HG03097 (cell line): ENCODE measurements at regions not wholly inside any gene's neighbourhood (a gene's known extent, or its start where the extent isn't known, plus 50 kb on each side); places are given as distances from the start of the nearest gene placed in this dataset.
"Not testable (repeated sequence)": the region's sequence is repeated elsewhere in the genome, so short reads cannot be mapped to it uniquely, and the experiment has no call there.

Experiments used
- ATAC-seq: cut with Tn5 transposase; IDR thresholded peaks from one replicate; pipeline ENCODE4 v1.9.1; 2021; ENCODE audit not compliant: unreplicated experiment, low FRiP score

GRCh38 chr2:187610450-187610849 is 56.2 kb upstream of the TFPI start:
- ATAC-seq = not testable (repeated sequence)

- ATAC-seq = no peak
Measured at GRCh38 chr2:187612857-187613256, 58.6 kb upstream of the TFPI start.

GRCh38 chr2:187614756-187615155 is 60.5 kb upstream of the TFPI start:
- ATAC-seq = no peak

GRCh38 chr2:187615364-187615763 is 61.1 kb upstream of the TFPI start:
- ATAC-seq = no peak

- ATAC-seq = no peak
Measured at GRCh38 chr2:187615902-187616301, 61.7 kb upstream of the TFPI start.

GRCh38 chr2:187617120-187617519 is 62.9 kb upstream of the TFPI start:
- ATAC-seq = no peak

- ATAC-seq = no peak
Measured at GRCh38 chr2:187617905-187618304, 63.7 kb upstream of the TFPI start.

GRCh38 chr2:187618813-187619212 is 64.6 kb upstream of the TFPI start:
- ATAC-seq = no peak

- no peak for ATAC-seq
Measured at GRCh38 chr2:187627153-187627552, 72.9 kb upstream of the TFPI start.

- not testable (repeated sequence) for ATAC-seq
Measured at GRCh38 chr2:187636731-187637391, 82.6 kb upstream of the TFPI start.

- ATAC-seq = not testable (repeated sequence)
Measured at GRCh38 chr2:187637392-187637740, 83.1 kb upstream of the TFPI start.

GRCh38 chr2:187637771-187638170 is 83.5 kb upstream of the TFPI start:
- not testable (repeated sequence) for ATAC-seq

- no peak for ATAC-seq
Measured at GRCh38 chr2:187638840-187639239, 84.6 kb upstream of the TFPI start.

GRCh38 chr2:187640926-187641510 is 86.8 kb upstream of the TFPI start:
- ATAC-seq = no peak

- no peak for ATAC-seq
Measured at GRCh38 chr2:187642498-187642897, 88.3 kb upstream of the TFPI start.

GRCh38 chr2:187644486-187644885 is 90.3 kb upstream of the TFPI start:
- no peak for ATAC-seq

GRCh38 chr2:187644981-187645380 is 90.7 kb upstream of the TFPI start:
- ATAC-seq = no peak

- ATAC-seq = no peak
Measured at GRCh38 chr2:187646556-187646955, 92.3 kb upstream of the TFPI start.

- ATAC-seq = no peak
Measured at GRCh38 chr2:187654535-187654934, 100.3 kb upstream of the TFPI start.

- no peak for ATAC-seq
Measured at GRCh38 chr2:187655001-187655400, 100.8 kb upstream of the TFPI start.

- no peak for ATAC-seq
Measured at GRCh38 chr2:187656123-187656522, 101.9 kb upstream of the TFPI start.

GRCh38 chr2:187658952-187659525 is 104.8 kb upstream of the TFPI start:
- no peak for ATAC-seq
